OCI-LY1 (cell line): ENCODE measurements at regions not wholly inside any gene's neighbourhood (a gene's known extent, or its start where the extent isn't known, plus 50 kb on each side); places are given as distances from the start of the nearest gene placed in this dataset.

Source experiments
- EZH2 ChIP-seq: fragments of 200-600 bp; sonication (generic), shearing (Covaris generic); IDR thresholded peaks from 2 replicates; pipeline ENCODE4 v1.8.0; 2017; ENCODE audit warnings: borderline replicate concordance, mixed run types, mild to moderate bottlenecking, antibody characterized with exemption, low read length, moderate library complexity, mixed read lengths
- TF ChIP-seq, protein P1 (sequence below): fragments of 200-600 bp; sonication (generic), shearing (Covaris generic); IDR thresholded peaks from 2 replicates; pipeline ENCODE4 v1.5.1; 2017; ENCODE audit warnings: mild to moderate bottlenecking, antibody characterized with exemption, low read length, moderate library complexity, mixed read lengths

- TF ChIP-seq, protein P1, sequence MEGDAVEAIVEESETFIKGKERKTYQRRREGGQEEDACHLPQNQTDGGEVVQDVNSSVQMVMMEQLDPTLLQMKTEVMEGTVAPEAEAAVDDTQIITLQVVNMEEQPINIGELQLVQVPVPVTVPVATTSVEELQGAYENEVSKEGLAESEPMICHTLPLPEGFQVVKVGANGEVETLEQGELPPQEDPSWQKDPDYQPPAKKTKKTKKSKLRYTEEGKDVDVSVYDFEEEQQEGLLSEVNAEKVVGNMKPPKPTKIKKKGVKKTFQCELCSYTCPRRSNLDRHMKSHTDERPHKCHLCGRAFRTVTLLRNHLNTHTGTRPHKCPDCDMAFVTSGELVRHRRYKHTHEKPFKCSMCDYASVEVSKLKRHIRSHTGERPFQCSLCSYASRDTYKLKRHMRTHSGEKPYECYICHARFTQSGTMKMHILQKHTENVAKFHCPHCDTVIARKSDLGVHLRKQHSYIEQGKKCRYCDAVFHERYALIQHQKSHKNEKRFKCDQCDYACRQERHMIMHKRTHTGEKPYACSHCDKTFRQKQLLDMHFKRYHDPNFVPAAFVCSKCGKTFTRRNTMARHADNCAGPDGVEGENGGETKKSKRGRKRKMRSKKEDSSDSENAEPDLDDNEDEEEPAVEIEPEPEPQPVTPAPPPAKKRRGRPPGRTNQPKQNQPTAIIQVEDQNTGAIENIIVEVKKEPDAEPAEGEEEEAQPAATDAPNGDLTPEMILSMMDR, result no peak
- TF ChIP-seq EZH2, result no peak
Measured at GRCh38 chr5:82356021-82356420, 77.9 kb upstream of the RPS23 start.
